GM23248 (cell line): ENCODE measurements at regions not wholly inside any gene's neighbourhood (a gene's known extent, or its start where the extent isn't known, plus 50 kb on each side); places are given as distances from the start of the nearest gene placed in this dataset.

ENCODE experiments used
- EZH2 ChIP-seq: fragments of 200-600 bp; sonication (generic); IDR thresholded peaks from 2 replicates; pipeline ENCODE4 v1.6.1; 2018; ENCODE audit warnings: antibody characterized with exemption, mild to moderate bottlenecking; ENCODE audit not compliant: insufficient read depth, poor library complexity, severe bottlenecking
- EZH2phosphoT487 ChIP-seq: fragments of 200-600 bp; sonication (generic); IDR thresholded peaks from 2 replicates; pipeline ENCODE4 v1.6.1; 2018; ENCODE audit warnings: antibody characterized with exemption, moderate library complexity, mild to moderate bottlenecking, low read depth; ENCODE audit not compliant: insufficient read depth

- TF ChIP-seq EZH2 = no peak
- no peak for TF ChIP-seq EZH2phosphoT487
These were observed 57.1 kb upstream of the COX20 start for GRCh38 chr1:244778344-244778743.
